Stomach (tissue), 8 donors: ENCODE measurements at regions not wholly inside any gene's neighbourhood (a gene's known extent, or its start where the extent isn't known, plus 50 kb on each side); places are given as distances from the start of the nearest gene placed in this dataset.

Source experiments
- DNase-seq, 2 donors: peaks; one replicate each; pipeline versions ENCODE4 v3.0.0 to v3.0.0-alpha.2; 2013 to 2019
- H3K27ac ChIP-seq, 5 donors: fragments of 200-600 bp in 4 of 5; sonication (generic) in 4 of 5; one replicate each; pipeline ENCODE4 v1.5.1; 2013 to 2019; ENCODE audit warnings: mild to moderate bottlenecking in 1 of 5, moderate library complexity in 1 of 5
- H3K27me3 ChIP-seq, 3 donors: fragments of 200-600 bp; sonication (generic); one replicate each; pipeline ENCODE4 v1.5.1; 2017 to 2019; ENCODE audit warnings: mixed run types in 1 of 3
- H3K36me3 ChIP-seq, 4 donors: fragments of 200-600 bp; sonication (generic); 1 replicate in 3 of 4; 2 replicates in 1 of 4; pipeline ENCODE4 v1.5.1; 2016 to 2019
- H3K4me1 ChIP-seq, 4 donors: fragments of 200-600 bp; sonication (generic); one replicate each; pipeline ENCODE4 v1.5.1; 2016 to 2019
- H3K4me3 ChIP-seq, 4 donors: fragments of 200-600 bp; sonication (generic) in 3 of 4; one replicate each; pipeline ENCODE4 v1.5.1; 2016 to 2019; ENCODE audit warnings: mild to moderate bottlenecking in 1 of 4
- H3K9me3 ChIP-seq, 4 donors: fragments of 200-600 bp; sonication (generic); one replicate each; pipeline ENCODE4 v1.5.1; 2016 to 2019
- EP300 ChIP-seq: sonication (generic); formaldehyde crosslinking; IDR thresholded peaks from one replicate; pipeline ENCODE4 v1.6.1; 2017; ENCODE audit warnings: antibody characterized with exemption
- POLR2A ChIP-seq, 4 donors: fragments of 450-650 bp; IDR thresholded peaks; one replicate each; pipeline ENCODE4 v1.6.1; 2016; ENCODE audit warnings: antibody characterized with exemption in 4 of 4, control low read depth in 2 of 4, mild to moderate bottlenecking in 1 of 4, moderate library complexity in 1 of 4
- POLR2AphosphoS5 ChIP-seq, 3 donors: sonication (generic); formaldehyde crosslinking; IDR thresholded peaks; one replicate each; pipeline ENCODE4 v1.6.1; 2016; ENCODE audit warnings: antibody characterized with exemption in 3 of 3
- WGBS, 5 donors: extraction: QIAGEN DNeasy Blood & Tissue Kit in 3 of 5; methylation state at CpG; one replicate each; pipeline versions ENCODE4 v1.1.5 to v1.1.7; 2013 to 2018; 5-methylcytosine and 5-hydroxymethylcytosine counted together
- intact Hi-C: fragments of 100-400 bp; cut with DNase I; formaldehyde crosslinking; loops from one replicate; pipeline ENCODE4 v1.15.1; 2023; ENCODE audit warnings: low total_unique reads
- TF ChIP-seq, protein P1 (sequence below), 7 experiments: fragments of 450-650 bp in 4 of 7; fragments of 200-600 bp in 3 of 7; sonication (generic) in 3 of 7; IDR thresholded peaks; one replicate each; pipeline ENCODE4 v1.5.1; 2016 to 2019; ENCODE audit warnings: antibody characterized with exemption in 7 of 7, control low read depth in 2 of 7, mild to moderate bottlenecking in 1 of 7
- donor health status: healthy with polysubstance abuse.
- donor health status: Bipolar disorder and iron deficiency.
- donor health status: healthy.

DNA sequence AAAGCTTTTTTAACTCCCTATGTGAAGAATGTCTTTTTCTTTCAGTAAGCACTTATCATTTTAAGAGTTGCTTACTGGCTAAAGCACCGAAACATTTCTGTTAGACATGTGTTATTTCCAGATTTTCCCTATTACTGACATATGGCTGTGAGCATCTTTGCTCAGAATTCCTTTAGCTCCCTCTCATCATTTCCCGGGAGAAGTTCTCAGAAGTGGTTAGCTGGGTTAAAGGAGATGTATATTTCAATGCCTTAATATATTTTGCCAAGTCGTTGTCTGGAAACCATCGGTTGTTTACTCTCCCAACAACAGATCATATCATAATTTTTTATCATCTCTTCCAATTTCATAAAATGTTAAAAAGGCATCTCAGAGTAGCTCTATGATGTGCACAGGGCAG is 396.5 kb downstream of the OCA2 start:
- Histone ChIP-seq H3K4me3 (no peak overlapping the region), H3K4me1 (no peaks in the 10 kb centered on the region), H3K27me3 (peaks cover 0 to 3% (median 0%) of the 10 kb centered on the region in 3 donors), H3K27ac (no peak overlapping the region), H3K36me3 (no peaks in the 10 kb centered on the region), H3K9me3 (peaks cover 0 to 29% (median 14%) of the 10 kb centered on the region in 4 donors)
- DNase-seq, result peak in 1 of 2 donors; percentile 59
- TF ChIP-seq EP300 (no peak), POLR2A (IDR thresholded peaks at IDR 0.05) (no peak), POLR2AphosphoS5 (IDR thresholded peaks at IDR 0.05) (no peak)
- TF ChIP-seq, protein P1, sequence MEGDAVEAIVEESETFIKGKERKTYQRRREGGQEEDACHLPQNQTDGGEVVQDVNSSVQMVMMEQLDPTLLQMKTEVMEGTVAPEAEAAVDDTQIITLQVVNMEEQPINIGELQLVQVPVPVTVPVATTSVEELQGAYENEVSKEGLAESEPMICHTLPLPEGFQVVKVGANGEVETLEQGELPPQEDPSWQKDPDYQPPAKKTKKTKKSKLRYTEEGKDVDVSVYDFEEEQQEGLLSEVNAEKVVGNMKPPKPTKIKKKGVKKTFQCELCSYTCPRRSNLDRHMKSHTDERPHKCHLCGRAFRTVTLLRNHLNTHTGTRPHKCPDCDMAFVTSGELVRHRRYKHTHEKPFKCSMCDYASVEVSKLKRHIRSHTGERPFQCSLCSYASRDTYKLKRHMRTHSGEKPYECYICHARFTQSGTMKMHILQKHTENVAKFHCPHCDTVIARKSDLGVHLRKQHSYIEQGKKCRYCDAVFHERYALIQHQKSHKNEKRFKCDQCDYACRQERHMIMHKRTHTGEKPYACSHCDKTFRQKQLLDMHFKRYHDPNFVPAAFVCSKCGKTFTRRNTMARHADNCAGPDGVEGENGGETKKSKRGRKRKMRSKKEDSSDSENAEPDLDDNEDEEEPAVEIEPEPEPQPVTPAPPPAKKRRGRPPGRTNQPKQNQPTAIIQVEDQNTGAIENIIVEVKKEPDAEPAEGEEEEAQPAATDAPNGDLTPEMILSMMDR (IDR thresholded peaks at IDR 0.05), result no peak
- 60 to 85% (median 84%) methylated on average over 4 of the region's 4 CpGs for WGBS, 5 donors
- intact Hi-C loops, result no loop called here

DNA sequence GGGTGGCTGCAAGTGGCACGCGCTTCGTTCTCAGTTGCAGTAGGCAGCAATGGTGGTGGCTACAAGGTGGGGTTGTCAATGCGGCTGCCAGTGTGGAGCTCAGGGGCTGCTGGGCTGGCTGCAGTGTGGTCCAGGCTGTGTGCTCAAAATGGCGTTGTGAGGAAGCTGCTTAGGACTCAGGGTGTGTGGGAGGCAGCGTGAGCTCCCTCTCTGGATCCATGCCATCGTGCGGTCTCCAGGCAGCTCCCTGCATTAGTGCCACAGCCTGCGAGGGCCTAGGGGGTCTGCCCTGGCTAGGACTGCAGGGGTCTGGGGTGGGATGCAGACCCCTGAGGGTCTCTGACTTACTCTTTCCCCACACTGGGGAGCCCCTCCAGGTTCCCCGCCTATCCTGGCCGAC is 397.2 kb downstream of the OCA2 start:
- Histone ChIP-seq H3K27me3 (peaks cover 0 to 3% (median 0%) of the 10 kb centered on the region in 3 donors), H3K27ac (no peak overlapping the region), H3K36me3 (no peaks in the 10 kb centered on the region), H3K9me3 (peaks cover 0 to 25% (median 10%) of the 10 kb centered on the region in 4 donors), H3K4me3 (no peak overlapping the region), H3K4me1 (no peaks in the 10 kb centered on the region)
- intact Hi-C loops, result no loop called here
- WGBS, 5 donors, result 80 to 88% (median 87%) methylated on average over 4 to 11 of the region's 11 CpGs
- TF ChIP-seq POLR2AphosphoS5 (IDR thresholded peaks at IDR 0.05) (no peak), POLR2A (IDR thresholded peaks at IDR 0.05) (no peak), EP300 (no peak)
- TF ChIP-seq, protein P1 (IDR thresholded peaks at IDR 0.05), result no peak
- peak in 1 of 2 donors; percentile 14 for DNase-seq

DNA sequence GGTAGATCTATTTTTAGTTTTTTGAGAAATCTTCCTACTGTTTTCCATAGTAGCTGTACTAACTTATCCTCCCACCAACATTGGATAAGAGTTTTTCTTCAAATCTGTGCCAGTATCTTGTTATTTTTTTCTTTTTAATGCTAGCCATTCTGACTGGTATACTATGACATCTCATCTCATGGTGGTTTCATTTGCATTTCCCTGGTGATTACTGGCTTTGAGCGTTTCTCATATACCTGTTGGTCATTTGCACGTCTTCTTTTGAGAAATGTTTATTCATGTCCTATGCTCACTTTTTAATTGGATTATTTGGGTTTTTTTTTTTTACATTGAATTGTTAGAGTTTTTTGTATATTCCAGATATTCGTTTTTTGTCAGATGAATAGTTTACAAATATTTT is 398.1 kb downstream of the OCA2 start:
- Histone ChIP-seq H3K9me3 (peaks cover 0 to 32% (median 14%) of the 10 kb centered on the region in 4 donors), H3K36me3 (no peaks in the 10 kb centered on the region), H3K27me3 (peaks cover 0 to 3% (median 0%) of the 10 kb centered on the region in 3 donors), H3K4me3 (no peak overlapping the region), H3K4me1 (no peaks in the 10 kb centered on the region), H3K27ac (no peak overlapping the region)
- DNase-seq, result no peak
- intact Hi-C loops, result no loop called here
- WGBS, 5 donors, result 65 to 88% (median 83%) methylated on average over 3 of the region's 3 CpGs
- TF ChIP-seq, protein P1 (IDR thresholded peaks at IDR 0.05), result no peak
- no peak for TF ChIP-seq POLR2A (IDR thresholded peaks at IDR 0.05)
- no peak for TF ChIP-seq EP300
- TF ChIP-seq POLR2AphosphoS5 (IDR thresholded peaks at IDR 0.05), result no peak

DNA sequence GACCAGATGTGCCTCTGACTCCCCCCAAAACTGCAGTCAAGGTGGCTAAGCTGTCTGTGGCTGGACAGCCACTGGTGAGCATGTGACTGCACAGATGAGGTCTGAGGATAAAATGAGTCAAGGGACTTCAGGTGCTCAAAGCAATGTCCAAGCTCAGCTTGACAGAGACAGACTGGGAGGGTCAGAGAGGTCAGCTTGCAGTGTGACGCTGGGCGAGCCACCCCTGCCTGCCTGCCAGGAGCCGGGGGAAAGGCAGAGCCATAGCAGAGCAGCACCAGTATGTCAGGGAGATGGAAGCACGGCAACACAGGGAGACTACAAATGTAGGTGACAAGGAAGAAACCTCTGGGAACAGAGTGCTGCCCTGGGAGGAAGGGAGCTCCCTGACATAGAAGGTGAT is 399.4 kb downstream of the OCA2 start:
- Histone ChIP-seq H3K4me1 (no peaks in the 10 kb centered on the region), H3K27ac (no peak overlapping the region), H3K27me3 (peaks cover 0 to 3% (median 0%) of the 10 kb centered on the region in 3 donors), H3K4me3 (no peak overlapping the region), H3K36me3 (no peaks in the 10 kb centered on the region), H3K9me3 (peaks cover 0 to 28% (median 10%) of the 10 kb centered on the region in 4 donors)
- intact Hi-C loops, result no loop called here
- DNase-seq, result no peak
- 32 to 49% (median 41%) methylated on average over 4 of the region's 4 CpGs for WGBS, 5 donors
- TF ChIP-seq, protein P1 (IDR thresholded peaks at IDR 0.05), result no peak
- TF ChIP-seq POLR2AphosphoS5 (IDR thresholded peaks at IDR 0.05), result no peak
- no peak for TF ChIP-seq EP300
- no peak for TF ChIP-seq POLR2A (IDR thresholded peaks at IDR 0.05)
